Loucy (cell line): ENCODE measurements at regions not wholly inside any gene's neighbourhood (a gene's known extent, or its start where the extent isn't known, plus 50 kb on each side); places are given as distances from the start of the nearest gene placed in this dataset.

Experiments used
- H2AFZ ChIP-seq: fragments of 200-600 bp; sonication (generic); 2 replicates; pipeline ENCODE4 v1.6.0; 2016; ENCODE audit warnings: antibody characterized with exemption, mild to moderate bottlenecking, low read length, moderate library complexity
- H3F3A ChIP-seq: fragments of 200-600 bp; 2 replicates; pipeline ENCODE4 v1.6.0; 2016; ENCODE audit warnings: antibody characterized with exemption, low read depth, mild to moderate bottlenecking
- H3K27me3 ChIP-seq: fragments of 200-600 bp; sonication (generic); 2 replicates; pipeline ENCODE4 v1.6.1; 2014; ENCODE audit warnings: low read length, mild to moderate bottlenecking; ENCODE audit not compliant: insufficient read depth, poor library complexity, severe bottlenecking
- H3K36me3 ChIP-seq: fragments of 200-600 bp; sonication (generic); 2 replicates; pipeline ENCODE4 v1.6.1; 2016; ENCODE audit warnings: low read length; ENCODE audit not compliant: insufficient read depth
- H3K4me1 ChIP-seq: fragments of 200-600 bp; sonication (generic); 2 replicates; pipeline ENCODE4 v1.5.1; 2014; ENCODE audit warnings: low read length, mild to moderate bottlenecking; ENCODE audit not compliant: insufficient read depth, poor library complexity, severe bottlenecking
- H3K4me2 ChIP-seq: fragments of 200-600 bp; sonication (generic); 2 replicates; pipeline ENCODE4 v1.6.0; 2014; ENCODE audit warnings: antibody characterized with exemption, low read length, low read depth, mild to moderate bottlenecking; ENCODE audit not compliant: poor library complexity, severe bottlenecking
- H3K4me3 ChIP-seq: fragments of 200-600 bp; sonication (generic); 2 replicates; pipeline ENCODE4 v1.5.1; 2014; ENCODE audit warnings: low read length, mild to moderate bottlenecking, mixed read lengths; ENCODE audit not compliant: poor library complexity, severe bottlenecking
- H3K79me2 ChIP-seq: fragments of 200-600 bp; sonication (generic); 2 replicates; pipeline ENCODE4 v1.6.1; 2014; ENCODE audit warnings: low read length; ENCODE audit not compliant: insufficient read depth
- H3K9ac ChIP-seq: fragments of 200-600 bp; sonication (generic); 2 replicates; pipeline ENCODE4 v1.6.0; 2014; ENCODE audit warnings: mild to moderate bottlenecking, low read depth, low read length, moderate library complexity; ENCODE audit not compliant: poor library complexity, severe bottlenecking
- H3K9me2 ChIP-seq: fragments of 200-600 bp; sonication (generic); replicated peaks from 2 replicates; pipeline ENCODE4 v1.6.1; 2016; ENCODE audit warnings: low read depth, low read length, mixed read lengths
- H3K9me3 ChIP-seq: fragments of 200-600 bp; sonication (generic); 2 replicates; pipeline ENCODE4 v1.6.1; 2014; ENCODE audit warnings: mild to moderate bottlenecking, antibody characterized with exemption, low read length, low read depth; ENCODE audit not compliant: insufficient read depth
- H4K20me1 ChIP-seq: fragments of 200-600 bp; sonication (generic); 2 replicates; pipeline ENCODE4 v1.6.0; 2014; ENCODE audit warnings: antibody characterized with exemption, low read length, mild to moderate bottlenecking; ENCODE audit not compliant: insufficient read depth, poor library complexity, severe bottlenecking
- EZH2phosphoT487 ChIP-seq: fragments of 200-600 bp; IDR thresholded peaks from 2 replicates; pipeline ENCODE4 v1.6.1; 2018; ENCODE audit warnings: antibody characterized with exemption, mild to moderate bottlenecking, moderate library complexity, borderline replicate concordance
- TF ChIP-seq, protein P1 (sequence below): fragments of 200-600 bp; sonication (generic); conservative IDR thresholded peaks from 2 replicates; pipeline ENCODE4 v1.5.1; 2014; ENCODE audit warnings: mild to moderate bottlenecking, antibody characterized with exemption, low read length

DNA sequence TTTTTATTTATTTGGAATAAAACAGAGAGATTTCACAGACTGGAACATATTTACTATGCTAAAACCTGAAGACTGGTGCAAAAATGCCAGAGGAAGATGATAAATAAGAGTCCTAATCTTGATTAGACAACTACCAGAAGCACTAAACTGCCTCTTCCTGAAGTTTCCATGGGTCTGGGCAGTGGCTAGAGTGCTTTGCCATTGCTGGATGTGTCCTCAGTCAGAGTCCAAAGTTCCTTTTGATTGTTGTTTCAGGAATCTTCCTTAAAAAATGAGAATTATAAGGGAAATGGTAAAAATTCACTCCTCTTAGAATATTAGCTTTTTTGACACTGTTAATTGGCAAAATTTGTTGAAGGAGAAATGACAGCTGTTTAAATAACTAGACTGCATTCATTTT lies 86.3 kb upstream of the AHR start:
- Histone ChIP-seq H3F3A (no peaks in the 10 kb centered on the region), H3K4me2 (no peak overlapping the region), H4K20me1 (no peaks in the 10 kb centered on the region), H3K4me1 (peaks cover 44% of the 10 kb centered on the region), H3K9me2 (no peaks in the 10 kb centered on the region), H3K9ac (no peak overlapping the region), H3K9me3 (peaks cover 4% of the 10 kb centered on the region; the same call in 1 of the 2 replicates), H3K36me3 (no peaks in the 10 kb centered on the region), H3K4me3 (no peak overlapping the region), H3K79me2 (no peaks in the 10 kb centered on the region), H3K27me3 (no peaks in the 10 kb centered on the region), H2AFZ (peak overlapping the region; percentile 32; the same call in 1 of the 2 replicates)
- no peak for TF ChIP-seq EZH2phosphoT487
- TF ChIP-seq, protein P1, sequence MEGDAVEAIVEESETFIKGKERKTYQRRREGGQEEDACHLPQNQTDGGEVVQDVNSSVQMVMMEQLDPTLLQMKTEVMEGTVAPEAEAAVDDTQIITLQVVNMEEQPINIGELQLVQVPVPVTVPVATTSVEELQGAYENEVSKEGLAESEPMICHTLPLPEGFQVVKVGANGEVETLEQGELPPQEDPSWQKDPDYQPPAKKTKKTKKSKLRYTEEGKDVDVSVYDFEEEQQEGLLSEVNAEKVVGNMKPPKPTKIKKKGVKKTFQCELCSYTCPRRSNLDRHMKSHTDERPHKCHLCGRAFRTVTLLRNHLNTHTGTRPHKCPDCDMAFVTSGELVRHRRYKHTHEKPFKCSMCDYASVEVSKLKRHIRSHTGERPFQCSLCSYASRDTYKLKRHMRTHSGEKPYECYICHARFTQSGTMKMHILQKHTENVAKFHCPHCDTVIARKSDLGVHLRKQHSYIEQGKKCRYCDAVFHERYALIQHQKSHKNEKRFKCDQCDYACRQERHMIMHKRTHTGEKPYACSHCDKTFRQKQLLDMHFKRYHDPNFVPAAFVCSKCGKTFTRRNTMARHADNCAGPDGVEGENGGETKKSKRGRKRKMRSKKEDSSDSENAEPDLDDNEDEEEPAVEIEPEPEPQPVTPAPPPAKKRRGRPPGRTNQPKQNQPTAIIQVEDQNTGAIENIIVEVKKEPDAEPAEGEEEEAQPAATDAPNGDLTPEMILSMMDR, result no peak

DNA sequence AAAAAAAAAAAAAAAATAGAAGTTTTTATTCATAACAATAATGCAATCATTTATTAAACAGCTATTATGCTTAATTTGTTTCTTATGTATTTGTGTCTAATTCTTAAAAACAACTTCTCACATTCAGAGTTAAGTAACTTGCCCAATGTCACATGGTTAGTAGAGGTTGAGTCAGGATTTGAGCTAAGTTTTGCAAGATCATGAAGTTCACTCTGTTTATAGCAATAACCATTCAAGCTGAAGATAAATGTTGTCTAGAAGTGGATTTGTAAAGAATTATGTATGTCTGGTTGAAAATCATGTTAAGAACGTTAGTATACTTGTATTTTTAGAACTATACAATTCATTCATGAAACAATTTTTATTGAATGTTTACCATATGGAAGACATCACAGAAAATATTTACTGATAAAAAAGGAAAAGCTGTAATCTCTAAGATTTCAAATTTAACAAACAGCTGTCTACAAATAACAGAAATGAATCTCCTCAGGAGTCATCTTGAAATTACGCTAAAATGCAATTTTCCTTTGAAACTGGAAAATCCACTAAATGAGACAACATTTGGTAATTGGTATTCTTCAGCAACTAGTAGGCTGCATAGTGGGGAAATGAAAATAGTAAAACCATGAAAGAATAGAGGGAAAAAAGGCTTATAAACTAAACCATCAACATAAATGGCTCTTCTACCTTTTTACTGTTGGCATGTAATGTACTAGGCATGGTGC lies 70.5 kb upstream of the AHR start:
- H3F3A ChIP-seq, result no peaks in the 10 kb centered on the region; the same call in 1 of the 2 replicates
- H3K4me3 ChIP-seq, result no peak overlapping the region
- H3K4me1 ChIP-seq, result peaks cover 28% of the 10 kb centered on the region
- no peaks in the 10 kb centered on the region for H4K20me1 ChIP-seq
- no peaks in the 10 kb centered on the region for H3K36me3 ChIP-seq
- no peaks in the 10 kb centered on the region for H3K9me2 ChIP-seq
- H3K9ac ChIP-seq, result no peak overlapping the region
- H2AFZ ChIP-seq, result no peak overlapping the region
- H3K79me2 ChIP-seq, result no peaks in the 10 kb centered on the region
- no peaks in the 10 kb centered on the region for H3K9me3 ChIP-seq
- TF ChIP-seq EZH2phosphoT487, result no peak
- TF ChIP-seq, protein P1, result no peak
- no peak overlapping the region for H3K4me2 ChIP-seq
- H3K27me3 ChIP-seq, result no peaks in the 10 kb centered on the region

GRCh38 chr7:17229228-17229627 lies 69.2 kb upstream of the AHR start:
- no peaks in the 10 kb centered on the region for H3K9me2 ChIP-seq

More at GRCh38 chr7:17229228-17229627, 69.2 kb upstream of the AHR start:
- no peak overlapping the region for H3K4me2 ChIP-seq
- no peak overlapping the region for H3K4me3 ChIP-seq
- H3K79me2 ChIP-seq, result no peaks in the 10 kb centered on the region
- H3K36me3 ChIP-seq, result no peaks in the 10 kb centered on the region
- TF ChIP-seq EZH2phosphoT487, result no peak
- TF ChIP-seq, protein P1, result no peak
- no peaks in the 10 kb centered on the region for H4K20me1 ChIP-seq
- no peak overlapping the region for H2AFZ ChIP-seq
- H3K9me3 ChIP-seq, result no peaks in the 10 kb centered on the region
- H3K27me3 ChIP-seq, result no peaks in the 10 kb centered on the region
- H3K9ac ChIP-seq, result no peak overlapping the region
- peaks cover 41% of the 10 kb centered on the region for H3K4me1 ChIP-seq
- H3F3A ChIP-seq, result peaks cover 7% of the 10 kb centered on the region; the same call in 1 of the 2 replicates
